ENCODE measurements at regions not wholly inside any gene's neighbourhood (a gene's known extent, or its start where the extent isn't known, plus 50 kb on each side); places are given as distances from the start of the nearest gene placed in this dataset.

GRCh38 chr5:106818552-106818951, 852.2 kb downstream of the EFNA5 start:
- H3K79me2 ChIP-seq (ENCODE audit: control insufficient read depth, insufficient read depth, low read length), result no peaks in the 10 kb centered on the region
- Mint-ChIP-seq H3K4me3 (no peak overlapping the region), H3K27ac (no peak overlapping the region), H3K9me3 (ENCODE audit: insufficient read depth) (peaks cover 2% of the 10 kb centered on the region), H3K4me1 (no peaks in the 10 kb centered on the region), H3K27me3 (no peaks in the 10 kb centered on the region)
- H4K20me1 ChIP-seq (ENCODE audit: control insufficient read depth, insufficient read depth, low read length, poor library complexity, severe bottlenecking), result no peaks in the 10 kb centered on the region
- intact Hi-C loops (cut with micrococcal nuclease), result no loop called here
- no peak overlapping the region for H2AFZ ChIP-seq (ENCODE audit: insufficient read depth, low read depth, low read length, poor library complexity, severe bottlenecking)
- no peaks in the 10 kb centered on the region for H3K36me3 ChIP-seq (replicated peaks in 1 of 2; ENCODE audit: control extremely low read depth in 1 of 2, control insufficient read depth in 1 of 2, extremely low read depth in 1 of 2, insufficient read depth in 2 of 2, low read length in 1 of 2)
- WGBS (ENCODE audit: insufficient coverage), result 80% methylated on average over 1 of the region's 4 CpGs
- no peak overlapping the region for H3K9ac ChIP-seq (ENCODE audit: low read length)
- TF ChIP-seq EZH2 (IDR thresholded peaks at IDR 0.05; ENCODE audit: borderline replicate concordance, insufficient read depth, low read depth, low read length, poor library complexity, severe bottlenecking) (no peak), CTCF (IDR thresholded peaks at IDR 0.05) (no peak)
- no peaks in the 10 kb centered on the region for H3K9me3 ChIP-seq (ENCODE audit: control extremely low read depth in 1 of 3, control insufficient read depth in 2 of 3, insufficient read depth in 1 of 3, low read length in 2 of 3)
- ATAC-seq (ENCODE audit: low read depth) (no peak), DNase-seq (peak; percentile 1)
- H3K4me3 ChIP-seq (ENCODE audit: control extremely low read depth in 1 of 5, extremely low read depth in 1 of 5, insufficient read depth in 1 of 5, low read depth in 2 of 5, low read length in 4 of 5), result no peak overlapping the region
- POLR2A ChIA-PET, result no interaction called here
- no peaks in the 10 kb centered on the region for H3K27me3 ChIP-seq (replicated peaks in 1 of 4; ENCODE audit: control extremely low read depth in 1 of 4, control insufficient read depth in 3 of 4, insufficient read depth in 4 of 4, low read length in 3 of 4)
- CTCF ChIA-PET, result no interaction called here
- H3K4me1 ChIP-seq (ENCODE audit: control insufficient read depth in 2 of 2, insufficient read depth in 2 of 2, low read length in 2 of 2), result no peaks in the 10 kb centered on the region
- H3K4me2 ChIP-seq (replicated peaks; ENCODE audit: low read depth, low read length, poor library complexity, severe bottlenecking), result no peak overlapping the region
- no peak overlapping the region for H3K27ac ChIP-seq (ENCODE audit: low read length in 2 of 2)

- no peak overlapping the region for H3K9ac ChIP-seq (ENCODE audit: low read length)
- H3K4me1 Mint-ChIP-seq, result no peaks in the 10 kb centered on the region
- H3K9me3 ChIP-seq (ENCODE audit: control extremely low read depth in 1 of 3, control insufficient read depth in 2 of 3, insufficient read depth in 1 of 3, low read length in 2 of 3), result no peaks in the 10 kb centered on the region
- no peak for TF ChIP-seq EZH2 (IDR thresholded peaks at IDR 0.05; ENCODE audit: borderline replicate concordance, insufficient read depth, low read depth, low read length, poor library complexity, severe bottlenecking)
- no peak for TF ChIP-seq CTCF (IDR thresholded peaks at IDR 0.05)
- H3K4me3 ChIP-seq (ENCODE audit: control extremely low read depth in 1 of 5, extremely low read depth in 1 of 5, insufficient read depth in 1 of 5, low read depth in 2 of 5, low read length in 4 of 5), result no peak overlapping the region
- no peak overlapping the region for H3K4me3 Mint-ChIP-seq
- WGBS (ENCODE audit: insufficient coverage), result no CpG with 5 or more reads among the region's 2 CpGs
- no peaks in the 10 kb centered on the region for H3K27me3 ChIP-seq (replicated peaks in 1 of 4; ENCODE audit: control extremely low read depth in 1 of 4, control insufficient read depth in 3 of 4, insufficient read depth in 4 of 4, low read length in 3 of 4)
- ChIA-PET POLR2A (no interaction called here), CTCF (no interaction called here)
- H3K27ac Mint-ChIP-seq, result no peak overlapping the region
- no peaks in the 10 kb centered on the region for H3K79me2 ChIP-seq (ENCODE audit: control insufficient read depth, insufficient read depth, low read length)
- H3K9me3 Mint-ChIP-seq (ENCODE audit: insufficient read depth), result peaks cover 2% of the 10 kb centered on the region
- no peak overlapping the region for H2AFZ ChIP-seq (ENCODE audit: insufficient read depth, low read depth, low read length, poor library complexity, severe bottlenecking)
- H3K27me3 Mint-ChIP-seq, result no peaks in the 10 kb centered on the region
- H3K4me2 ChIP-seq (replicated peaks; ENCODE audit: low read depth, low read length, poor library complexity, severe bottlenecking), result no peak overlapping the region
- no peaks in the 10 kb centered on the region for H3K4me1 ChIP-seq (ENCODE audit: control insufficient read depth in 2 of 2, insufficient read depth in 2 of 2, low read length in 2 of 2)
- H3K27ac ChIP-seq (ENCODE audit: low read length in 2 of 2), result no peak overlapping the region
- no peak for ATAC-seq (ENCODE audit: low read depth)
- H4K20me1 ChIP-seq (ENCODE audit: control insufficient read depth, insufficient read depth, low read length, poor library complexity, severe bottlenecking), result no peaks in the 10 kb centered on the region
- no peaks in the 10 kb centered on the region for H3K36me3 ChIP-seq (replicated peaks in 1 of 2; ENCODE audit: control extremely low read depth in 1 of 2, control insufficient read depth in 1 of 2, extremely low read depth in 1 of 2, insufficient read depth in 2 of 2, low read length in 1 of 2)
- DNase-seq, result no peak
- intact Hi-C loops (cut with micrococcal nuclease), result no loop called here
These were observed 855.8 kb downstream of the EFNA5 start for GRCh38 chr5:106814961-106815360.
